A673 (cell line): ENCODE measurements at regions not wholly inside any gene's neighbourhood (a gene's known extent, or its start where the extent isn't known, plus 50 kb on each side); places are given as distances from the start of the nearest gene placed in this dataset.

Experiments used
- BruUV-seq: library from RNA; stranded (reverse); fragments of 400-500 nt; replicated peaks from 2 replicates; lab custom pipeline; 2021; lab: Mats Ljungman, UMichigan
- CTCF ChIA-PET: fragments of 300-600 bp; sonication (Branson Sonifier 250); formaldehyde crosslinking; loops from one replicate; lab custom pipeline; 2022; ENCODE audit warnings: antibody characterized with exemption; lab: Charles Lee
- POLR2A ChIA-PET: fragments of 300-600 bp; sonication (Branson Sonifier 250); formaldehyde crosslinking; loops from one replicate; lab custom pipeline; 2022; ENCODE audit warnings: antibody characterized with exemption; ENCODE audit not compliant: low non-redundant PET; lab: Charles Lee
- DNase-seq: peaks from one replicate; pipeline ENCODE4 v3.0.0-alpha.2; 2015; ENCODE audit warnings: low spot score
- H3K27ac ChIP-seq: fragments of 200-600 bp; sonication (generic); 2 replicates; pipeline ENCODE4 v1.5.1; 2016; ENCODE audit warnings: mixed run types, low read depth, mild to moderate bottlenecking, mixed read lengths, antibody characterized with exemption, low read length; ENCODE audit not compliant: poor library complexity, severe bottlenecking
- H3K27me3 ChIP-seq: fragments of 200-600 bp; sonication (generic); replicated peaks from 2 replicates; pipeline ENCODE4 v1.6.1; 2017; ENCODE audit warnings: mixed run types, low read depth, mild to moderate bottlenecking, mixed read lengths, antibody characterized with exemption, low read length; ENCODE audit not compliant: insufficient read depth, poor library complexity
- H3K36me3 ChIP-seq: fragments of 200-600 bp; sonication (generic); 2 replicates; pipeline ENCODE4 v1.6.1; 2016; ENCODE audit warnings: mixed run types, mild to moderate bottlenecking, mixed read lengths, antibody characterized with exemption, low read length; ENCODE audit not compliant: insufficient read depth, poor library complexity, severe bottlenecking
- H3K4me1 ChIP-seq: fragments of 200-600 bp; sonication (generic); 2 replicates; pipeline ENCODE4 v1.6.1; 2017; ENCODE audit warnings: mixed run types, mild to moderate bottlenecking, mixed read lengths, antibody characterized with exemption, low read length; ENCODE audit not compliant: insufficient read depth, poor library complexity, severe bottlenecking
- H3K4me3 ChIP-seq: fragments of 200-600 bp; sonication (generic); 2 replicates; pipeline ENCODE4 v1.5.1; 2016; ENCODE audit warnings: low read depth, mixed run types, mild to moderate bottlenecking, mixed read lengths, low read length; ENCODE audit not compliant: poor library complexity, severe bottlenecking
- H3K9me3 ChIP-seq: fragments of 200-600 bp; sonication (generic); 2 replicates; pipeline ENCODE4 v1.6.1; 2016; ENCODE audit warnings: mixed run types, low read depth, mild to moderate bottlenecking, mixed read lengths, antibody characterized with exemption, low read length; ENCODE audit not compliant: poor library complexity, severe bottlenecking
- EZH2 ChIP-seq: fragments of 200-600 bp; sonication (generic); IDR thresholded peaks from 2 replicates; pipeline ENCODE4 v1.6.1; 2017; ENCODE audit warnings: borderline replicate concordance, low read depth, mild to moderate bottlenecking, mixed read lengths, antibody characterized with exemption, low read length; ENCODE audit not compliant: poor library complexity, severe bottlenecking
- intact Hi-C: fragments of 100-400 bp; cut with micrococcal nuclease; formaldehyde crosslinking; loops from one replicate; pipeline ENCODE4 v1.10.0; 2022; ENCODE audit not compliant: unreplicated experiment
- TF ChIP-seq, protein P1 (sequence below): fragments of 300-800, 200-600 bp; sonication (generic); conservative IDR thresholded peaks from 2 replicates; pipeline ENCODE4 v1.5.1; 2017; ENCODE audit warnings: low read depth, mild to moderate bottlenecking, antibody characterized with exemption, low read length, moderate library complexity, mixed read lengths

DNA sequence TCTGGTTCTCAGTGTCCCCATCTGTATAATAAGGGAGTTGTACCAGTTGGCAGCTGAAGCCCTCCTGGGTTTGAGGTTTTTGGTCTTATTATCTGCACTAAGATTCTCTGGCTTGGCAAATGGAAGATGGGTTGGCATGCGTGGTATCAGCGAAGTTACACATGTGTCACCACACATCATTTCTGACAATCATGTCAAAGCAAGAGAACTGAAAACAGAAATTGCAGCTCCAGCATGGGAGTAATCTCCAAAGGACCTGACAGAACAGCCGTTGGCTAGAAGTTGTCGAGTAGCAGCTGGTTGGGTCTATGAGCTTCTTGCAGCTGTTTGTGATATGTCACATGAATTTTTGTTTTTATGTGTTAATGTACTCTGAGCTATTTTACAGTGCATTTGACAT, 317.4 kb downstream of the SLC4A3 start:
- TF ChIP-seq, protein P1, sequence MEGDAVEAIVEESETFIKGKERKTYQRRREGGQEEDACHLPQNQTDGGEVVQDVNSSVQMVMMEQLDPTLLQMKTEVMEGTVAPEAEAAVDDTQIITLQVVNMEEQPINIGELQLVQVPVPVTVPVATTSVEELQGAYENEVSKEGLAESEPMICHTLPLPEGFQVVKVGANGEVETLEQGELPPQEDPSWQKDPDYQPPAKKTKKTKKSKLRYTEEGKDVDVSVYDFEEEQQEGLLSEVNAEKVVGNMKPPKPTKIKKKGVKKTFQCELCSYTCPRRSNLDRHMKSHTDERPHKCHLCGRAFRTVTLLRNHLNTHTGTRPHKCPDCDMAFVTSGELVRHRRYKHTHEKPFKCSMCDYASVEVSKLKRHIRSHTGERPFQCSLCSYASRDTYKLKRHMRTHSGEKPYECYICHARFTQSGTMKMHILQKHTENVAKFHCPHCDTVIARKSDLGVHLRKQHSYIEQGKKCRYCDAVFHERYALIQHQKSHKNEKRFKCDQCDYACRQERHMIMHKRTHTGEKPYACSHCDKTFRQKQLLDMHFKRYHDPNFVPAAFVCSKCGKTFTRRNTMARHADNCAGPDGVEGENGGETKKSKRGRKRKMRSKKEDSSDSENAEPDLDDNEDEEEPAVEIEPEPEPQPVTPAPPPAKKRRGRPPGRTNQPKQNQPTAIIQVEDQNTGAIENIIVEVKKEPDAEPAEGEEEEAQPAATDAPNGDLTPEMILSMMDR: no peak
- no peak for TF ChIP-seq EZH2

DNA sequence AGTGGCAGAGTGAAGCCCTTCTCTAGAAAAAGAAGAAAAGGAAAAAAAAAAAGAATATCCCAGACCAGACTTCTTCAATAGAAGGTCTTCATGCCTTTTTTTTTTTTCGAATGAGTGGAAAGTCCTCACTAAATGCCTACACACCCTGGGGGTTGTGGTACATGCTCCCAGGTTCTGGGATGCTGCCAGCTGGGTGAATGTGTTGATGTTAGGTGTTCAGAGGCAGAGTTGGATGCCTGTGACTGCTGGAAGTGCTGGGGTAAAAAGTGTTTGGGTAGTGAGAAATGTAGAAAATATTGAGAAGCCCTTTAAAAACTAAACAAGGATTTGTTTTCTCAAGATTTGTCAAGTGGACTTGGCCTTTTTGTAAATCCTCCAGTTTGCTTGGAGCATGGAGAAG, 318.6 kb downstream of the SLC4A3 start:
- Histone ChIP-seq H3K36me3 (no peaks in the 10 kb centered on the region), H3K4me1 (no peaks in the 10 kb centered on the region), H3K27me3 (no peaks in the 10 kb centered on the region), H3K4me3 (no peak overlapping the region), H3K27ac (no peak overlapping the region), H3K9me3 (no peaks in the 10 kb centered on the region)
- no peak for DNase-seq
- BruUV-seq: no TSS peak
- intact Hi-C loops: no loop called here
- ChIA-PET POLR2A (no interaction called here), CTCF (no interaction called here)
- no peak for TF ChIP-seq EZH2
- TF ChIP-seq, protein P1: no peak

More for the DNA sequence above, 317.4 kb downstream of the SLC4A3 start:
- H3K36me3 ChIP-seq: no peaks in the 10 kb centered on the region
- POLR2A ChIA-PET: no interaction called here
- BruUV-seq: no TSS peak
- no peak for DNase-seq
- H3K4me3 ChIP-seq: no peak overlapping the region
- intact Hi-C loops: no loop called here
- H3K9me3 ChIP-seq: no peaks in the 10 kb centered on the region
- H3K27me3 ChIP-seq: no peaks in the 10 kb centered on the region
- no peaks in the 10 kb centered on the region for H3K4me1 ChIP-seq
- CTCF ChIA-PET: no interaction called here
- no peak overlapping the region for H3K27ac ChIP-seq

DNA sequence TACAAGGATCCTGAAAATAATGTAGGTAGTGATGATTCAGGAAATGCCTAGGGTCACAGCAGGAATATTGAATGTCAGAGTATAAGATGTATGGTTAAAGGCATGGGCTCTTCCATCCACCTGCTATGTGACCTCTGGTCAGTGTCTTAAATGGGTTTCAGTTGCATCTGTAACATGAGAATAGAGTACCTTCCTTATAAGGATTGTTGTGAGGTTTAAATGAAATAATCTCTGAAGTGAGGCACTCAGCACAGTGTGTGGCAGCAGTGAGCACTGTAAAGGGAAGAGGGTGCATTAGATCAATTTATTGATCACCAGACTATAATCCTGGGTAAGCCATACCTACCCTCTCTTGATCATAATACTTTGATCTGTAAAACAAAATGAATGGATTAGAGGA, 319.1 kb downstream of the SLC4A3 start:
- ChIA-PET CTCF (no interaction called here), POLR2A (no interaction called here)
- Histone ChIP-seq H3K36me3 (no peaks in the 10 kb centered on the region), H3K9me3 (no peaks in the 10 kb centered on the region), H3K4me3 (no peak overlapping the region), H3K27me3 (no peaks in the 10 kb centered on the region), H3K4me1 (no peaks in the 10 kb centered on the region), H3K27ac (no peak overlapping the region)
- BruUV-seq: no TSS peak
- no peak for TF ChIP-seq EZH2
- TF ChIP-seq, protein P1: 0 out of 2 replicates have a peak, but pooled peaks have one; percentile 23
- intact Hi-C loops: no loop called here
- no peak for DNase-seq
